Rectal smooth muscle tissue (tissue), 1 donor: ENCODE measurements at regions not wholly inside any gene's neighbourhood (a gene's known extent, or its start where the extent isn't known, plus 50 kb on each side); places are given as distances from the start of the nearest gene placed in this dataset.

ENCODE experiments used
- H3K27ac ChIP-seq: one replicate; pipeline ENCODE4 v1.7.0; 2013; ENCODE audit warnings: low read depth, low read length, inconsistent platforms
- H3K27me3 ChIP-seq: one replicate; pipeline ENCODE4 v1.7.0; 2013; ENCODE audit warnings: low read length; ENCODE audit not compliant: control insufficient read depth, insufficient read depth
- H3K36me3 ChIP-seq: one replicate; pipeline ENCODE4 v1.7.0; 2013; ENCODE audit warnings: low read length; ENCODE audit not compliant: control insufficient read depth, insufficient read depth
- H3K4me1 ChIP-seq: one replicate; pipeline ENCODE4 v1.7.0; 2013; ENCODE audit warnings: low read length; ENCODE audit not compliant: control insufficient read depth, insufficient read depth
- H3K4me3 ChIP-seq: one replicate; pipeline ENCODE4 v1.7.0; 2013; ENCODE audit warnings: low read length
- H3K9ac ChIP-seq: one replicate; pipeline ENCODE4 v1.7.0; 2013; ENCODE audit warnings: low read length

DNA sequence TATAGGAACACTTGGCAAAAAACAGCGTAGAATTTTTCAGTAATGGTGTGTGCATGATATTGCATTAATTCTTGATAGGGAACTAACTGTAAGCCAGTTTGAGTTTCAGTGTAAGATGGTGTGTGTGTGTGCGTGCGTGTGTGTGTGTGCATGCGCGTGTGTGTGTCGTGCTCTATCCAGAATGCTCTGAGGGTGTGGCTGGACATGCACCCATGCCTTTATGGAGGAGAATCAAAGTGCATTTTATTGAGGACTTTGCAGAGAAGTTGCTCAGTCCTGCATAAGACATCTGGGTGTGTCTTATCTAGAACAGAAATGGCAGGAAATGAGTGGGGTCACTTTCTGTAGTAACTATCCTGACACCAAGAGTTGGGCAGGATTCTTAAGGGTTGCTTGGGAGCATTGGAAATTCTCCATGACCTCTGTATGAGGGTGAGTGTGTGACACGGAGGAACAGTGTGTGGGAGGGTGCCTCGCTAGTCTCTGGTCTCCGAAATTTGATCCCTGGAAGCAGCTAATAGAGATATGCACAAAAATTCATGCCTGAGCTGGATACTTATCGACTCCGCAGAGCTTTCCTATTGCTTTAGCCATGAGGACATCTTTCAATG is 252.2 kb downstream of the TSHZ3 start:
- Histone ChIP-seq H3K27me3 (no peaks in the 10 kb centered on the region), H3K27ac (no peak overlapping the region), H3K4me3 (no peak overlapping the region), H3K36me3 (no peaks in the 10 kb centered on the region), H3K4me1 (peaks cover 14% of the 10 kb centered on the region), H3K9ac (no peak overlapping the region)

GRCh38 chr19:31096062-31096830 is 253.0 kb downstream of the TSHZ3 start:
- Histone ChIP-seq H3K27me3 (no peaks in the 10 kb centered on the region), H3K9ac (no peak overlapping the region), H3K4me3 (no peak overlapping the region), H3K27ac (no peak overlapping the region), H3K4me1 (peaks cover 12% of the 10 kb centered on the region), H3K36me3 (no peaks in the 10 kb centered on the region)

DNA sequence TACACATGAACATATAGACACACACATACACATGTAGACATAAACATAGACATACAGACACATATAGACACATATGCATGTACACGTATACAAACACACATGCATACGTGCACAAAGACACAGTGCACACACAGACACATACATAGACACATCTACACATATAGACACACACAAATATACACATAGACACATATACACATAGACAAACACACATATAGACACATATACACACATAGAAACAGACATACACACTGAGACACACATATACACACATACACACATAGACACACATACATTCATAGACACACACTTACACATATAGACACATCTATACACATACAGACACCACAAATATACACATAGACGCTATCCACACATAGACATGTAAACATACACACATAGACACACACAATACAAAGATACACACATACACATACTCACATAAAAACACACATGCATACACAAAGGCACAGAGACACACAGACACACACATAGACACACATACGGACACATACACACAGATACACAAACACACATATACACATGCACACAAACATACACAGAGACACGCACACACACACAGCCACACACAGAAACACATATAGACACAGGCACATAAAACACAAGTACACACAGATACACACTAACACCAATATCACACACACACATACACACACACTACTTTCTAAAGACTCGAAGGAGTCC is 254.0 kb downstream of the TSHZ3 start:
- Histone ChIP-seq H3K27ac (no peak overlapping the region), H3K4me3 (no peak overlapping the region), H3K36me3 (no peaks in the 10 kb centered on the region), H3K4me1 (peaks cover 4% of the 10 kb centered on the region), H3K9ac (no peak overlapping the region), H3K27me3 (no peaks in the 10 kb centered on the region)

- Histone ChIP-seq H3K4me1 (no peaks in the 10 kb centered on the region), H3K4me3 (no peak overlapping the region), H3K9ac (no peak overlapping the region), H3K36me3 (no peaks in the 10 kb centered on the region), H3K27ac (no peak overlapping the region), H3K27me3 (no peaks in the 10 kb centered on the region)
Observed at GRCh38 chr19:31092274-31092673, 257.0 kb downstream of the TSHZ3 start.

GRCh38 chr19:31089681-31090080 is 259.6 kb downstream of the TSHZ3 start:
- Histone ChIP-seq H3K27me3 (no peaks in the 10 kb centered on the region), H3K4me3 (no peak overlapping the region), H3K9ac (no peak overlapping the region), H3K36me3 (no peaks in the 10 kb centered on the region), H3K27ac (no peak overlapping the region), H3K4me1 (no peaks in the 10 kb centered on the region)

GRCh38 chr19:31085125-31085524 is 264.1 kb downstream of the TSHZ3 start:
- Histone ChIP-seq H3K9ac (no peak overlapping the region), H3K4me3 (no peak overlapping the region), H3K27me3 (no peaks in the 10 kb centered on the region), H3K27ac (no peak overlapping the region), H3K4me1 (no peaks in the 10 kb centered on the region), H3K36me3 (no peaks in the 10 kb centered on the region)

GRCh38 chr19:31083105-31083504 is 266.1 kb downstream of the TSHZ3 start:
- no peaks in the 10 kb centered on the region for H3K4me1 ChIP-seq
- no peaks in the 10 kb centered on the region for H3K36me3 ChIP-seq
- H3K27me3 ChIP-seq: no peaks in the 10 kb centered on the region
- H3K27ac ChIP-seq: no peak overlapping the region
- H3K4me3 ChIP-seq: no peak overlapping the region
- no peak overlapping the region for H3K9ac ChIP-seq

GRCh38 chr19:31075146-31075655 is 274.0 kb downstream of the TSHZ3 start:
- H3K27ac ChIP-seq: no peak overlapping the region
- no peak overlapping the region for H3K9ac ChIP-seq
- H3K4me3 ChIP-seq: no peak overlapping the region
- no peaks in the 10 kb centered on the region for H3K27me3 ChIP-seq
- no peaks in the 10 kb centered on the region for H3K36me3 ChIP-seq
- no peaks in the 10 kb centered on the region for H3K4me1 ChIP-seq

- Histone ChIP-seq H3K4me3 (no peak overlapping the region), H3K36me3 (no peaks in the 10 kb centered on the region), H3K27ac (no peak overlapping the region), H3K4me1 (no peaks in the 10 kb centered on the region), H3K9ac (no peak overlapping the region), H3K27me3 (no peaks in the 10 kb centered on the region)
Observed at GRCh38 chr19:31074199-31075125, 274.8 kb downstream of the TSHZ3 start.

DNA sequence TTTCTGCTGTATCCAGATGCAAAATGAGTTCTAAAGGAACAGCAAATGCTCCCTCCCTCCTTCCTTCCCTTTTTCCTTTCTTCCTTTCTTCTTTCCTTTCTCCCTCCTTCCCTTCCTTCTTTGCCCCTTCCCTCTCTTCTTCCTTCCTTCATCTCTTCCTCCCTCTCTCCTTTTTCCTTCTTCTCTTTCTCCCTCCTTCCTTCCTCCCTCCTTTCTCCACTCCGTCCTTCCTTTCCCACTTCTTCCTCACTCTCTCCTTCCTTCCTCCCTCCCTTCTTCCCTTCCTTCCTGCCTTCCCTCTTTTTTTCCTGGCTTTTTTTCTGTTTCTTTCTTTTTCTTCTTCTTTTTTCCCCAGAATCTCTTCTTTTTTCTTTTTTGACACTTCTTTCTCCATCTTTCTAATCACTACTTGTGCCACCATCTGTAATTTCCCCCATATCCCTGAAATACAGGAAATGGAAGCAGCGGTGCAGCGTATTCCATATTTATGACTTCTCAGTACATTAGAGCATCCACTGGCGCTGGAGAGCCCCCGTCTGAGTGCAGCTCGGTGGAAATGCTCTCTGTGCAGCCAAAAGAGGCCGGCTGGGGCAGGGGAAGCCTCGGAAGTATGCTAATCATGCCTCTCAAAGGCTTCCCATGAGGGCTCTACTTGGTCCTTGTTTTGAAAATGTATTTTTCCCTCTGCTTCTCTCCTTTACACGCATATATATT is 275.6 kb downstream of the TSHZ3 start:
- H3K4me1 ChIP-seq: no peaks in the 10 kb centered on the region

GRCh38 chr19:31072451-31072850 is 276.8 kb downstream of the TSHZ3 start:
- H3K9ac ChIP-seq: no peak overlapping the region
- H3K27ac ChIP-seq: no peak overlapping the region
- no peaks in the 10 kb centered on the region for H3K36me3 ChIP-seq
- H3K4me3 ChIP-seq: no peak overlapping the region
- peaks cover 3% of the 10 kb centered on the region for H3K27me3 ChIP-seq
- H3K4me1 ChIP-seq: no peaks in the 10 kb centered on the region

More for the DNA sequence above, 275.6 kb downstream of the TSHZ3 start:
- H3K9ac ChIP-seq: no peak overlapping the region
- no peak overlapping the region for H3K27ac ChIP-seq
- H3K36me3 ChIP-seq: no peaks in the 10 kb centered on the region
- H3K27me3 ChIP-seq: no peaks in the 10 kb centered on the region
- H3K4me3 ChIP-seq: no peak overlapping the region
